ENCODE measurements at regions not wholly inside any gene's neighbourhood (a gene's known extent, or its start where the extent isn't known, plus 50 kb on each side); places are given as distances from the start of the nearest gene placed in this dataset.

GRCh38 chr12:70096759-70097410 is 146.3 kb upstream of the CNOT2 start:
- TF ChIP-seq REST (IDR thresholded peaks at IDR 0.05; ENCODE audit: insufficient read depth in 1 of 2, low read depth in 2 of 2, low read length in 2 of 2) (no peak), FOXP2 (optimal IDR thresholded peaks at IDR 0.05; ENCODE audit: borderline replicate concordance, extremely low read depth, extremely low read length, insufficient read depth) (no peak), TAF1 (IDR thresholded peaks at IDR 0.05; ENCODE audit: borderline replicate concordance, insufficient read depth, low read length) (no peak), POLR2AphosphoS5 (IDR thresholded peaks at IDR 0.05; ENCODE audit: low read depth, low read length) (no peak), SIN3A (IDR thresholded peaks at IDR 0.05; ENCODE audit: borderline replicate concordance, insufficient read depth, low read length) (no peak)

GRCh38 chr12:70101064-70101463 is 142.2 kb upstream of the CNOT2 start:
- TF ChIP-seq FOXP2 (optimal IDR thresholded peaks at IDR 0.05; ENCODE audit: borderline replicate concordance, extremely low read depth, extremely low read length, insufficient read depth) (no peak), TAF1 (IDR thresholded peaks at IDR 0.05; ENCODE audit: borderline replicate concordance, insufficient read depth, low read length) (no peak), POLR2AphosphoS5 (IDR thresholded peaks at IDR 0.05; ENCODE audit: low read depth, low read length) (no peak), REST (IDR thresholded peaks at IDR 0.05; ENCODE audit: insufficient read depth in 1 of 2, low read depth in 2 of 2, low read length in 2 of 2) (no peak), SIN3A (IDR thresholded peaks at IDR 0.05; ENCODE audit: borderline replicate concordance, insufficient read depth, low read length) (no peak)

- TF ChIP-seq POLR2AphosphoS5 (IDR thresholded peaks at IDR 0.05; ENCODE audit: low read depth, low read length) (no peak), SIN3A (IDR thresholded peaks at IDR 0.05; ENCODE audit: borderline replicate concordance, insufficient read depth, low read length) (no peak), FOXP2 (optimal IDR thresholded peaks at IDR 0.05; ENCODE audit: borderline replicate concordance, extremely low read depth, extremely low read length, insufficient read depth) (no peak), TAF1 (IDR thresholded peaks at IDR 0.05; ENCODE audit: borderline replicate concordance, insufficient read depth, low read length) (no peak), REST (IDR thresholded peaks at IDR 0.05; ENCODE audit: insufficient read depth in 1 of 2, low read depth in 2 of 2, low read length in 2 of 2) (no peak)
Observed at GRCh38 chr12:70106347-70106746, 136.9 kb upstream of the CNOT2 start.

GRCh38 chr12:70110085-70110484 is 133.1 kb upstream of the CNOT2 start:
- TF ChIP-seq SIN3A (IDR thresholded peaks at IDR 0.05; ENCODE audit: borderline replicate concordance, insufficient read depth, low read length) (no peak), REST (IDR thresholded peaks at IDR 0.05; ENCODE audit: insufficient read depth in 1 of 2, low read depth in 2 of 2, low read length in 2 of 2) (no peak), POLR2AphosphoS5 (IDR thresholded peaks at IDR 0.05; ENCODE audit: low read depth, low read length) (no peak), FOXP2 (optimal IDR thresholded peaks at IDR 0.05; ENCODE audit: borderline replicate concordance, extremely low read depth, extremely low read length, insufficient read depth) (no peak), TAF1 (IDR thresholded peaks at IDR 0.05; ENCODE audit: borderline replicate concordance, insufficient read depth, low read length) (no peak)
